ENCODE measurements at regions not wholly inside any gene's neighbourhood (a gene's known extent, or its start where the extent isn't known, plus 50 kb on each side); places are given as distances from the start of the nearest gene placed in this dataset.
"Not testable (repeated sequence)": the region's sequence is repeated elsewhere in the genome, so short reads cannot be mapped to it uniquely, and the experiment has no call there.

GRCh38 chr16:6777624-6778023 lies 555.0 kb upstream of the RBFOX1 start:
- no peak overlapping the region for H3K27ac Mint-ChIP-seq
- H3K4me3 Mint-ChIP-seq: no peak overlapping the region
- H3K27me3 Mint-ChIP-seq (ENCODE audit: low read depth): no peaks in the 10 kb centered on the region
- H3K4me1 Mint-ChIP-seq (ENCODE audit: low read depth): no peaks in the 10 kb centered on the region
- H3K36me3 Mint-ChIP-seq (ENCODE audit: low read depth): no peaks in the 10 kb centered on the region
- DNase-seq (ENCODE audit: low spot score): no peak
- peaks cover 13% of the 10 kb centered on the region for H3K9me3 Mint-ChIP-seq

- H3K27me3 Mint-ChIP-seq (ENCODE audit: low read depth): no peaks in the 10 kb centered on the region
- H3K9me3 Mint-ChIP-seq: peaks cover 3% of the 10 kb centered on the region
- no peaks in the 10 kb centered on the region for H3K4me1 Mint-ChIP-seq (ENCODE audit: low read depth)
- H3K27ac Mint-ChIP-seq: no peak overlapping the region
- no peak for DNase-seq (ENCODE audit: low spot score)
- H3K4me3 Mint-ChIP-seq: no peak overlapping the region
- no peaks in the 10 kb centered on the region for H3K36me3 Mint-ChIP-seq (ENCODE audit: low read depth)
Observed at GRCh38 chr16:6775712-6776111, 556.9 kb upstream of the RBFOX1 start.

- Mint-ChIP-seq H3K36me3 (ENCODE audit: low read depth) (no peaks in the 10 kb centered on the region), H3K4me3 (no peak overlapping the region), H3K27ac (no peak overlapping the region), H3K4me1 (ENCODE audit: low read depth) (no peaks in the 10 kb centered on the region), H3K9me3 (peaks cover 10% of the 10 kb centered on the region), H3K27me3 (ENCODE audit: low read depth) (no peaks in the 10 kb centered on the region)
- no peak for DNase-seq (ENCODE audit: low spot score)
Observed at GRCh38 chr16:6771956-6772355, 560.7 kb upstream of the RBFOX1 start.

GRCh38 chr16:6753553-6753952 lies 579.1 kb upstream of the RBFOX1 start:
- Mint-ChIP-seq H3K4me3 (no peak overlapping the region), H3K9me3 (peaks cover 43% of the 10 kb centered on the region), H3K27me3 (ENCODE audit: low read depth) (no peaks in the 10 kb centered on the region), H3K36me3 (ENCODE audit: low read depth) (no peaks in the 10 kb centered on the region), H3K4me1 (ENCODE audit: low read depth) (no peaks in the 10 kb centered on the region), H3K27ac (no peak overlapping the region)
- DNase-seq (ENCODE audit: low spot score): no peak

- no peak for DNase-seq (ENCODE audit: low spot score)
- no peak overlapping the region for H3K4me3 Mint-ChIP-seq
- no peak overlapping the region for H3K27ac Mint-ChIP-seq
- no peaks in the 10 kb centered on the region for H3K4me1 Mint-ChIP-seq (ENCODE audit: low read depth)
- H3K36me3 Mint-ChIP-seq (ENCODE audit: low read depth): no peaks in the 10 kb centered on the region
- no peaks in the 10 kb centered on the region for H3K27me3 Mint-ChIP-seq (ENCODE audit: low read depth)
- H3K9me3 Mint-ChIP-seq: peaks cover 44% of the 10 kb centered on the region
Observed at GRCh38 chr16:6751191-6751590, 581.5 kb upstream of the RBFOX1 start.

- no peaks in the 10 kb centered on the region for H3K27me3 Mint-ChIP-seq (ENCODE audit: low read depth)
- no peak overlapping the region for H3K4me3 Mint-ChIP-seq
- no peak overlapping the region for H3K27ac Mint-ChIP-seq
- no peaks in the 10 kb centered on the region for H3K4me1 Mint-ChIP-seq (ENCODE audit: low read depth)
- no peak for DNase-seq (ENCODE audit: low spot score)
- H3K9me3 Mint-ChIP-seq: peaks cover 47% of the 10 kb centered on the region
- H3K36me3 Mint-ChIP-seq (ENCODE audit: low read depth): no peaks in the 10 kb centered on the region
Observed at GRCh38 chr16:6749698-6750097, 582.9 kb upstream of the RBFOX1 start.

- peaks cover 50% of the 10 kb centered on the region for H3K9me3 Mint-ChIP-seq
- H3K27me3 Mint-ChIP-seq (ENCODE audit: low read depth); H3K36me3 Mint-ChIP-seq (ENCODE audit: low read depth); H3K27ac Mint-ChIP-seq; DNase-seq (ENCODE audit: low spot score); H3K4me1 Mint-ChIP-seq (ENCODE audit: low read depth); H3K4me3 Mint-ChIP-seq: not testable (repeated sequence)
Observed at GRCh38 chr16:6736302-6736701, 596.3 kb upstream of the RBFOX1 start.

- H3K4me3 Mint-ChIP-seq: no peak overlapping the region
- H3K27ac Mint-ChIP-seq: no peak overlapping the region
- H3K27me3 Mint-ChIP-seq (ENCODE audit: low read depth): no peaks in the 10 kb centered on the region
- DNase-seq (ENCODE audit: low spot score): no peak
- peaks cover 52% of the 10 kb centered on the region for H3K9me3 Mint-ChIP-seq
- H3K36me3 Mint-ChIP-seq (ENCODE audit: low read depth): no peaks in the 10 kb centered on the region
- no peaks in the 10 kb centered on the region for H3K4me1 Mint-ChIP-seq (ENCODE audit: low read depth)
Observed at GRCh38 chr16:6735631-6736030, 597.0 kb upstream of the RBFOX1 start.

- Mint-ChIP-seq H3K27ac (no peak overlapping the region), H3K4me1 (ENCODE audit: low read depth) (no peaks in the 10 kb centered on the region), H3K27me3 (ENCODE audit: low read depth) (no peaks in the 10 kb centered on the region), H3K4me3 (no peak overlapping the region), H3K36me3 (ENCODE audit: low read depth) (no peaks in the 10 kb centered on the region), H3K9me3 (peaks cover 56% of the 10 kb centered on the region)
- no peak for DNase-seq (ENCODE audit: low spot score)
Observed at GRCh38 chr16:6732166-6732565, 600.5 kb upstream of the RBFOX1 start.

- Mint-ChIP-seq H3K4me3 (no peak overlapping the region), H3K36me3 (ENCODE audit: low read depth) (no peaks in the 10 kb centered on the region), H3K27ac (no peak overlapping the region), H3K4me1 (ENCODE audit: low read depth) (no peaks in the 10 kb centered on the region), H3K9me3 (peaks cover 40% of the 10 kb centered on the region), H3K27me3 (ENCODE audit: low read depth) (no peaks in the 10 kb centered on the region)
- no peak for DNase-seq (ENCODE audit: low spot score)
Observed at GRCh38 chr16:6728381-6728780, 604.3 kb upstream of the RBFOX1 start.

GRCh38 chr16:6726621-6727020 lies 606.0 kb upstream of the RBFOX1 start:
- H3K4me1 Mint-ChIP-seq (ENCODE audit: low read depth): no peaks in the 10 kb centered on the region
- H3K4me3 Mint-ChIP-seq: no peak overlapping the region
- no peak for DNase-seq (ENCODE audit: low spot score)
- no peak overlapping the region for H3K27ac Mint-ChIP-seq
- peaks cover 51% of the 10 kb centered on the region for H3K9me3 Mint-ChIP-seq
- no peaks in the 10 kb centered on the region for H3K27me3 Mint-ChIP-seq (ENCODE audit: low read depth)
- H3K36me3 Mint-ChIP-seq (ENCODE audit: low read depth): no peaks in the 10 kb centered on the region

GRCh38 chr16:6725634-6726331 lies 606.9 kb upstream of the RBFOX1 start:
- Mint-ChIP-seq H3K27ac (no peak overlapping the region), H3K9me3 (peaks cover 49% of the 10 kb centered on the region), H3K36me3 (ENCODE audit: low read depth) (no peaks in the 10 kb centered on the region), H3K4me1 (ENCODE audit: low read depth) (no peaks in the 10 kb centered on the region), H3K27me3 (ENCODE audit: low read depth) (no peaks in the 10 kb centered on the region), H3K4me3 (no peak overlapping the region)
- DNase-seq (ENCODE audit: low spot score): no peak

- not testable (repeated sequence) for H3K4me1 Mint-ChIP-seq (ENCODE audit: low read depth); H3K36me3 Mint-ChIP-seq (ENCODE audit: low read depth); H3K27ac Mint-ChIP-seq; H3K4me3 Mint-ChIP-seq; H3K27me3 Mint-ChIP-seq (ENCODE audit: low read depth); DNase-seq (ENCODE audit: low spot score)
- H3K9me3 Mint-ChIP-seq: peaks cover 46% of the 10 kb centered on the region
Observed at GRCh38 chr16:6725206-6725605, 607.4 kb upstream of the RBFOX1 start.

GRCh38 chr16:6722786-6723185 lies 609.9 kb upstream of the RBFOX1 start:
- Mint-ChIP-seq H3K27ac (no peak overlapping the region), H3K4me3 (no peak overlapping the region), H3K27me3 (ENCODE audit: low read depth) (no peaks in the 10 kb centered on the region), H3K4me1 (ENCODE audit: low read depth) (no peaks in the 10 kb centered on the region), H3K36me3 (ENCODE audit: low read depth) (no peaks in the 10 kb centered on the region), H3K9me3 (peaks cover 42% of the 10 kb centered on the region)
- no peak for DNase-seq (ENCODE audit: low spot score)

- H3K9me3 Mint-ChIP-seq: peaks cover 49% of the 10 kb centered on the region
- H3K4me1 Mint-ChIP-seq (ENCODE audit: low read depth): no peaks in the 10 kb centered on the region
- no peak for DNase-seq (ENCODE audit: low spot score)
- no peaks in the 10 kb centered on the region for H3K36me3 Mint-ChIP-seq (ENCODE audit: low read depth)
- no peak overlapping the region for H3K27ac Mint-ChIP-seq
- no peaks in the 10 kb centered on the region for H3K27me3 Mint-ChIP-seq (ENCODE audit: low read depth)
- no peak overlapping the region for H3K4me3 Mint-ChIP-seq
Observed at GRCh38 chr16:6714510-6714909, 618.1 kb upstream of the RBFOX1 start.

Data from T-helper 2 cell treated with Interferon-gamma antibody and Interleukin-4, amounts not matched to agents 5 μg/mL and 100 μg/mL, for 36 hours (primary cell).